ENCODE measurements at regions not wholly inside any gene's neighbourhood (a gene's known extent, or its start where the extent isn't known, plus 50 kb on each side); places are given as distances from the start of the nearest gene placed in this dataset.
A peak's percentile ranks its signal among the peaks of the same experiment; 100 is the strongest.

GRCh38 chr2:12419803-12420202 is 296.9 kb upstream of the TRIB2 start:
- 100% methylated on average over 1 of the region's 3 CpGs for WGBS (ENCODE audit: insufficient coverage)
- H3K4me3 ChIP-seq (ENCODE audit: low read depth, low read length) = no peak overlapping the region
- no peaks in the 10 kb centered on the region for H3K9me3 ChIP-seq (ENCODE audit: control insufficient read depth, insufficient read depth, low read length)
- H3K27ac ChIP-seq (ENCODE audit: low read depth, low read length) = no peak overlapping the region
- no peaks in the 10 kb centered on the region for H3K27me3 ChIP-seq (ENCODE audit: control insufficient read depth, insufficient read depth, low read length)
- no peak for DNase-seq (ENCODE audit: low read depth in 4 of 6, low spot score in 6 of 6)
- no peaks in the 10 kb centered on the region for H3K4me1 ChIP-seq (ENCODE audit: control insufficient read depth, insufficient read depth, low read length)
- no peaks in the 10 kb centered on the region for H3K36me3 ChIP-seq (ENCODE audit: control insufficient read depth, insufficient read depth, low read length)

DNA sequence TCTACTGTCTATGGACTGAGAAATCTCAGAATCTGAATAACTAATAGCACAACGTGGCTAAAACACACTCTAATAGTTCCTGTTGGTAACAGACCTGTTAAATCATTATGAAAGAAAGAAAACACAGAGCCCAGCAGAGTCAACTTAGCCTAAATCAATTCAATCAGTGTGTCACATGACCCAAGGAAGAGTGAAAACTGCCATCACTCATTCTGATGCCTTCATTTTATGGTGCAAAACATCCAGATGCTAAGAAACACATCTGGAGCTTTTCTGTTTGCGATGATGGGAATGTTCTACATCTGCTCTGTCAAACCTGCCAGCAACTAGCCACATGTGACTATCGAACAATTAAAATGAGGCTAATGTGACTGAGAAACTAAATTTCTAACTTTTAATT is 295.7 kb upstream of the TRIB2 start:
- peak in 1 of 6 donors; percentile 55 for DNase-seq (ENCODE audit: low read depth in 4 of 6, low spot score in 6 of 6)

DNA sequence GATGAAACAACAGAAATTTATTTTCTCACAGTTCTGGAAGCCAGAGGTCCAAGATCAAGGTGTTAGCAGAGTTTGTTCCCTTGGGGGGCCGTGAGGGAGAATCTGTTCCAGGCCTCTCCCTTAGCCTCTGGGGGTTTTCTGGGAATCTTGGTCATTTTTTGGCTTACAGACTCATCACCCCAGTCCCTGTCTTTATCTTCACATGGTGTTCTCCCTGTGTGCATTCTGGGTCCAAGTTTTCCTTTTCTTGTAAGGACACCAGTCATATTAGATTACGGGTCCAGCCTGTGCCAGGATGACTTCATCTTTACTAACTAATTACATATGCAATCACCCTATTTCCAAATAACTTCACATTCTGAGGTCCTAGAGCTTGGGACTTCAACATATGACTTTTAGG is 292.5 kb upstream of the TRIB2 start:
- H3K4me1 ChIP-seq (ENCODE audit: control insufficient read depth, insufficient read depth, low read length) = peaks cover 7% of the 10 kb centered on the region
- 100% methylated on average over 2 of the region's 2 CpGs for WGBS (ENCODE audit: insufficient coverage)
- no peaks in the 10 kb centered on the region for H3K9me3 ChIP-seq (ENCODE audit: control insufficient read depth, insufficient read depth, low read length)
- H3K27me3 ChIP-seq (ENCODE audit: control insufficient read depth, insufficient read depth, low read length) = no peaks in the 10 kb centered on the region
- H3K36me3 ChIP-seq (ENCODE audit: control insufficient read depth, insufficient read depth, low read length) = no peaks in the 10 kb centered on the region
- no peak for DNase-seq (ENCODE audit: low read depth in 4 of 6, low spot score in 6 of 6)
- no peak overlapping the region for H3K27ac ChIP-seq (ENCODE audit: low read depth, low read length)
- H3K4me3 ChIP-seq (ENCODE audit: low read depth, low read length) = no peak overlapping the region

More for the DNA sequence above, 295.7 kb upstream of the TRIB2 start:
- Histone ChIP-seq H3K36me3 (ENCODE audit: control insufficient read depth, insufficient read depth, low read length) (no peaks in the 10 kb centered on the region), H3K4me3 (ENCODE audit: low read depth, low read length) (no peak overlapping the region), H3K27ac (ENCODE audit: low read depth, low read length) (no peak overlapping the region), H3K27me3 (ENCODE audit: control insufficient read depth, insufficient read depth, low read length) (no peaks in the 10 kb centered on the region), H3K4me1 (ENCODE audit: control insufficient read depth, insufficient read depth, low read length) (no peaks in the 10 kb centered on the region), H3K9me3 (ENCODE audit: control insufficient read depth, insufficient read depth, low read length) (no peaks in the 10 kb centered on the region)
- WGBS (ENCODE audit: insufficient coverage) = no CpG with 5 or more reads among the region's 3 CpGs

- Histone ChIP-seq H3K36me3 (ENCODE audit: control insufficient read depth, insufficient read depth, low read length) (no peaks in the 10 kb centered on the region), H3K4me3 (ENCODE audit: low read depth, low read length) (no peak overlapping the region), H3K9me3 (ENCODE audit: control insufficient read depth, insufficient read depth, low read length) (no peaks in the 10 kb centered on the region), H3K27me3 (ENCODE audit: control insufficient read depth, insufficient read depth, low read length) (no peaks in the 10 kb centered on the region), H3K4me1 (ENCODE audit: control insufficient read depth, insufficient read depth, low read length) (peaks cover 7% of the 10 kb centered on the region), H3K27ac (ENCODE audit: low read depth, low read length) (no peak overlapping the region)
- peak in 4 of 6 donors; percentile 31 to 95 (median 57) for DNase-seq (ENCODE audit: low read depth in 4 of 6, low spot score in 6 of 6)
- 60% methylated on average over 2 of the region's 3 CpGs for WGBS (ENCODE audit: insufficient coverage)
These were observed 291.9 kb upstream of the TRIB2 start for GRCh38 chr2:12424809-12425208.

GRCh38 chr2:12428324-12428723 is 288.4 kb upstream of the TRIB2 start:
- no peaks in the 10 kb centered on the region for H3K27me3 ChIP-seq (ENCODE audit: control insufficient read depth, insufficient read depth, low read length)
- peak overlapping the region; percentile 3 for H3K27ac ChIP-seq (ENCODE audit: low read depth, low read length)
- H3K4me1 ChIP-seq (ENCODE audit: control insufficient read depth, insufficient read depth, low read length) = peaks cover 7% of the 10 kb centered on the region
- no peak for DNase-seq (ENCODE audit: low read depth in 4 of 6, low spot score in 6 of 6)
- no peak overlapping the region for H3K4me3 ChIP-seq (ENCODE audit: low read depth, low read length)
- 61% methylated on average over 5 of the region's 5 CpGs for WGBS (ENCODE audit: insufficient coverage)
- no peaks in the 10 kb centered on the region for H3K36me3 ChIP-seq (ENCODE audit: control insufficient read depth, insufficient read depth, low read length)
- H3K9me3 ChIP-seq (ENCODE audit: control insufficient read depth, insufficient read depth, low read length) = no peaks in the 10 kb centered on the region

DNA sequence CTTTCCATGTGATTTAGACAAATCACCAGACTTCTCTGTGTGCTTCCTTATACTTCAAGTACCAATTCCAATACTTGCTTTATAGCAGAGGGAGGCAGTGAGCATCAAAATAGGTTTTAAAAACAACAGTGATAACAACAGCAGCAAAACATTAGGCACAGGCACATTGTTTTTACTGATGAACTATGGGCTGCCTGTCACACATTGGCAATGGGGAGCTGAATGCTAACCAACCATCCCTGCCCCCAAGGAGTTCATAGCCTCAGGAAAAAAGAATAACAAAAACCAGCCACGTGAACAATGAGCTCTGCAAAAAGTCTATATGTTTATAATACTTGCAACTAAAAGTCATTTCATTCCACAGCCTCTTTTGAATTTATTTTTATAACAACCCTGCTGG is 287.9 kb upstream of the TRIB2 start:
- H3K27ac ChIP-seq (ENCODE audit: low read depth, low read length) = peak overlapping the region; percentile 3
- no peak overlapping the region for H3K4me3 ChIP-seq (ENCODE audit: low read depth, low read length)
- DNase-seq (ENCODE audit: low read depth in 4 of 6, low spot score in 6 of 6) = peak in 2 of 6 donors; percentile 46 to 61
- H3K9me3 ChIP-seq (ENCODE audit: control insufficient read depth, insufficient read depth, low read length) = no peaks in the 10 kb centered on the region
- H3K27me3 ChIP-seq (ENCODE audit: control insufficient read depth, insufficient read depth, low read length) = no peaks in the 10 kb centered on the region
- H3K4me1 ChIP-seq (ENCODE audit: control insufficient read depth, insufficient read depth, low read length) = peaks cover 7% of the 10 kb centered on the region
- WGBS (ENCODE audit: insufficient coverage) = no CpG with 5 or more reads among the region's 1 CpG
- H3K36me3 ChIP-seq (ENCODE audit: control insufficient read depth, insufficient read depth, low read length) = no peaks in the 10 kb centered on the region

DNA sequence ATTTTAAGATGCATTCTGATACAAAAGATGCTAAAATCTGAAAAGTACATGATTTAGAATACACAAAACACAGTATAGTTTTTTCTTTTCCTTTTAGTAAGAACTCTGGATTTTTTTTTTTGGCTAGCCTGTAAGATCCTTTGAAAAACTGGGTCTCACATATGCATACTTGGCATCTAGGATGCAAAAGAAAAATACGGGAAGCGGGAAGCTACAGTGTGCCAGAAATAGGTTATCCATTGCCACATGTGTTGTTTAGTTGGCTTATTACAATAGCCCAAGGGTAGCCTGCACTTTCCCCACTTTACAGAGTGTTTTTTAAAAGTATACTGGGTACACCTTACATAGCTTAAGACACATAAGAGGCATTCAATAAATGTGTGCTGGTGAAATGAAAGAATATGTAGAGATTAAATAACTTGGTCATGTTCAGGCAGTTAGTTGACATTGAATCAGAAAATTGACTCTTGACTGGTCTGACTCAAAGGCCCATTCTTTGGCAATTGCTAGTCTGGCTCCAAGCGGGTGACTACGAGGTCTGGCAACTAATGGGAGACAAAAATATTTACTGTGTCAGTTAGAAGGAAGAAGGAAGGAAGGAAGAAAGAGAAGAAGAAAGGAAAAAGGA is 286.8 kb upstream of the TRIB2 start:
- H3K27ac ChIP-seq (ENCODE audit: low read depth, low read length) = no peak overlapping the region

DNA sequence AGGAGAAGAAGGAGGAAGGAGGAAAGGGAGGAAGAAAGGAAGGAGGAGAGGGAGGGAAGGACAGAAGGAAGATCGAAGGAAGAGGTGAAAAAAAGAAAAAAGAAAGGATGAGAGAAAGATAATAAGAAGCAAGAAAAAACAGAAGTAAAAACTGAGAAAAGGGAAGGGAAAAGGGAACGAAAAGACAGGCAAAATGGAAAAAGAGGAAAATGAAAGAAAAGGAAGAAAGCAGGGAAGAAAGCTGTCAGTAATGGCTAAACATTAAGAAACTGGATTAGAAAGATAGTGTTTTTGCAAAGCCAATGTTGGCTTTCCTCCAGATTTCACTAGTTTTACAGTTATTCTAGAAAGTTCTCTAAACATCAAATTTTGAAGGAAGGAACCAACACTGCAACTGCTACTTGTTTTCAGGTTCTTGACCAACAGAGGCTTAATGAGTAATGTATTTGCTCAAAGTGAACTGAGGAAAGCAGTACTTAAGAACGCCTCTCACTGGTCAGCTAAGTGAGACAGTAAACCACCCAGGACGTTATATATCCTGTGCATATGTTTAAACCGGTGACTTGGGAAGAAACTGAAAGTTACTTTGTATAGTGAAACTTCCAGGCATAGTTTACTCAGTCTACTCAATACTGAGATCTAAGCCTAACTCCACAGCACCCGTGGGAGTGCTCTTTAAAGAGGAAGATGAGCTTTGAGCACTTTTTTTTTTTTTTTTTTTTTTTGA is 286.2 kb upstream of the TRIB2 start:
- no peaks in the 10 kb centered on the region for H3K9me3 ChIP-seq (ENCODE audit: control insufficient read depth, insufficient read depth, low read length)
- H3K4me1 ChIP-seq (ENCODE audit: control insufficient read depth, insufficient read depth, low read length) = peaks cover 7% of the 10 kb centered on the region
- no peaks in the 10 kb centered on the region for H3K36me3 ChIP-seq (ENCODE audit: control insufficient read depth, insufficient read depth, low read length)
- H3K4me3 ChIP-seq (ENCODE audit: low read depth, low read length) = no peak overlapping the region
- H3K27ac ChIP-seq (ENCODE audit: low read depth, low read length) = no peak overlapping the region
- no peaks in the 10 kb centered on the region for H3K27me3 ChIP-seq (ENCODE audit: control insufficient read depth, insufficient read depth, low read length)
- 92% methylated on average over 3 of the region's 6 CpGs for WGBS (ENCODE audit: insufficient coverage)
- DNase-seq (ENCODE audit: low read depth in 4 of 6, low spot score in 6 of 6) = no peak

More for the DNA sequence above, 286.8 kb upstream of the TRIB2 start:
- H3K36me3 ChIP-seq (ENCODE audit: control insufficient read depth, insufficient read depth, low read length) = no peaks in the 10 kb centered on the region
- 54% methylated on average over 3 of the region's 4 CpGs for WGBS (ENCODE audit: insufficient coverage)
- H3K9me3 ChIP-seq (ENCODE audit: control insufficient read depth, insufficient read depth, low read length) = no peaks in the 10 kb centered on the region
- peak in 1 of 6 donors; percentile 38 for DNase-seq (ENCODE audit: low read depth in 4 of 6, low spot score in 6 of 6)
- H3K27me3 ChIP-seq (ENCODE audit: control insufficient read depth, insufficient read depth, low read length) = no peaks in the 10 kb centered on the region
- no peak overlapping the region for H3K4me3 ChIP-seq (ENCODE audit: low read depth, low read length)
- H3K4me1 ChIP-seq (ENCODE audit: control insufficient read depth, insufficient read depth, low read length) = peaks cover 7% of the 10 kb centered on the region

GRCh38 chr2:12432985-12433625 is 283.6 kb upstream of the TRIB2 start:
- Histone ChIP-seq H3K9me3 (ENCODE audit: control insufficient read depth, insufficient read depth, low read length) (no peaks in the 10 kb centered on the region), H3K36me3 (ENCODE audit: control insufficient read depth, insufficient read depth, low read length) (no peaks in the 10 kb centered on the region), H3K27me3 (ENCODE audit: control insufficient read depth, insufficient read depth, low read length) (no peaks in the 10 kb centered on the region), H3K27ac (ENCODE audit: low read depth, low read length) (peak overlapping the region; percentile 61), H3K4me3 (ENCODE audit: low read depth, low read length) (no peak overlapping the region), H3K4me1 (ENCODE audit: control insufficient read depth, insufficient read depth, low read length) (peaks cover 6% of the 10 kb centered on the region)
- WGBS (ENCODE audit: insufficient coverage) = no CpG with 5 or more reads among the region's 2 CpGs
- peak in 1 of 6 donors; percentile 27 for DNase-seq (ENCODE audit: low read depth in 4 of 6, low spot score in 6 of 6)
